ENCODE measurements at regions not wholly inside any gene's neighbourhood (a gene's known extent, or its start where the extent isn't known, plus 50 kb on each side); places are given as distances from the start of the nearest gene placed in this dataset.

GRCh38 chr15:39347453-39347852 lies 233.4 kb upstream of the THBS1 start:
- no peak for TF ChIP-seq POLR2A (IDR thresholded peaks at IDR 0.05)
- no peak for TF ChIP-seq CTCF (IDR thresholded peaks at IDR 0.05)

Measured in esophagus squamous epithelium (tissue), 4 donors.